SK-N-SH (cell line): ENCODE measurements at regions not wholly inside any gene's neighbourhood (a gene's known extent, or its start where the extent isn't known, plus 50 kb on each side); places are given as distances from the start of the nearest gene placed in this dataset.

Experiments
- CTCF ChIA-PET: fragments of 300-600, 350-600 bp; formaldehyde crosslinking; extraction: SDS; loops from one replicate; lab custom pipeline; 2021; lab: Yijun Ruan, JAX
- POLR2A ChIA-PET: fragments of 350-600 bp; sonication (Branson Sonifier 250); formaldehyde crosslinking; extraction: SDS; loops from one replicate; lab custom pipeline; 2020; ENCODE audit warnings: antibody characterized with exemption, inconsistent platforms; lab: Yijun Ruan, JAX
- DNase-seq: peaks from one replicate; pipeline ENCODE4 v3.0.0; 2012
- H2AFZ ChIP-seq: fragments of 200-600 bp; sonication (generic); 2 replicates; pipeline ENCODE4 v1.8.1; 2016; ENCODE audit warnings: antibody characterized with exemption, mild to moderate bottlenecking, low read depth
- H3F3A ChIP-seq: fragments of 200-600 bp; sonication (generic); replicated peaks from 2 replicates; pipeline ENCODE3; 2016; ENCODE audit warnings: antibody characterized with exemption, mild to moderate bottlenecking; ENCODE audit not compliant: insufficient read depth
- H3K27ac ChIP-seq, 2 experiments: fragments of 200-500 bp in 1 of 2; fragments of 200-600 bp in 1 of 2; sonication (Bioruptor generic) in 1 of 2; sonication (generic), shearing (Covaris generic) in 1 of 2; 2 replicates each; pipeline versions ENCODE4 v1.5.1 to v1.6.1; 2014 to 2016; ENCODE audit warnings: low read depth in 2 of 2, inconsistent platforms in 1 of 2, low read length in 1 of 2, mild to moderate bottlenecking in 1 of 2, mixed read lengths in 1 of 2
- H3K27me3 ChIP-seq: fragments of 200-600 bp; sonication (generic), shearing (Covaris generic); 2 replicates; pipeline ENCODE4 v1.6.1; 2016; ENCODE audit warnings: mixed run types; ENCODE audit not compliant: insufficient read depth
- H3K36me3 ChIP-seq, 2 experiments: fragments of 200-500 bp in 1 of 2; fragments of 200-600 bp in 1 of 2; sonication (Bioruptor generic) in 1 of 2; sonication (generic) in 1 of 2; replicated peaks in 1 of 2; 2 replicates each; pipeline versions ENCODE3 to v1.5.1; 2014 to 2016; ENCODE audit warnings: low read length in 1 of 2, mild to moderate bottlenecking in 1 of 2; ENCODE audit not compliant: insufficient read depth in 2 of 2, control insufficient read depth in 1 of 2
- H3K4me1 ChIP-seq, 2 experiments: fragments of 200-500 bp in 1 of 2; fragments of 200-600 bp in 1 of 2; sonication (Bioruptor generic) in 1 of 2; sonication (generic), shearing (Covaris generic) in 1 of 2; 2 replicates each; pipeline versions ENCODE4 v1.5.1 to v1.6.1; 2014 to 2016; ENCODE audit warnings: low read depth in 1 of 2, low read length in 1 of 2, mixed run types in 1 of 2; ENCODE audit not compliant: insufficient read depth in 2 of 2, control insufficient read depth in 1 of 2
- H3K4me2 ChIP-seq: fragments of 200-600 bp; sonication (generic), shearing (Covaris generic); 2 replicates; pipeline ENCODE4 v1.6.1; 2017; ENCODE audit warnings: mixed run types
- H3K4me3 ChIP-seq, 2 experiments: fragments of 200-500 bp in 1 of 2; fragments of 200-600 bp in 1 of 2; sonication (Bioruptor generic) in 1 of 2; sonication (generic), shearing (Covaris generic) in 1 of 2; 2 replicates each; pipeline versions ENCODE4 v1.5.1 to v1.8.1; 2014 to 2016; ENCODE audit warnings: low read depth in 2 of 2, inconsistent platforms in 1 of 2, low read length in 1 of 2, mild to moderate bottlenecking in 1 of 2, mixed read lengths in 1 of 2, moderate library complexity in 1 of 2
- H3K79me2 ChIP-seq: fragments of 200-600 bp; sonication (generic); 2 replicates; pipeline ENCODE4 v1.8.1; 2017; ENCODE audit warnings: mild to moderate bottlenecking; ENCODE audit not compliant: insufficient read depth
- H3K9ac ChIP-seq: fragments of 200-600 bp; sonication (generic); 2 replicates; pipeline ENCODE4 v1.6.1; 2017; ENCODE audit warnings: mixed run types
- H3K9me2 ChIP-seq: fragments of 200-600 bp; sonication (generic); 2 replicates; pipeline ENCODE4 v1.6.1; 2017; ENCODE audit warnings: mixed run types
- H3K9me3 ChIP-seq: fragments of 200-600 bp; sonication (generic); 2 replicates; pipeline ENCODE4 v1.6.1; 2017; ENCODE audit warnings: mixed run types, mild to moderate bottlenecking, moderate library complexity
- H4K20me1 ChIP-seq: fragments of 200-600 bp; sonication (generic); 2 replicates; pipeline ENCODE4 v1.6.1; 2017; ENCODE audit warnings: mild to moderate bottlenecking, mixed run types; ENCODE audit not compliant: insufficient read depth
- CHD2 ChIP-seq: fragments of 150-350 bp; IDR thresholded peaks from 2 replicates; pipeline ENCODE4 v1.6.1; 2018; ENCODE audit warnings: low read length; ENCODE audit not compliant: partially characterized antibody
- FOXJ3 ChIP-seq: sonication (generic); formaldehyde crosslinking; IDR thresholded peaks from 2 replicates; pipeline ENCODE4 v1.5.1; 2020; ENCODE audit warnings: mild to moderate bottlenecking, missing genetic modification reagents
- GABPA ChIP-seq: IDR thresholded peaks from 2 replicates; pipeline ENCODE4 v1.4.0; 2012; ENCODE audit warnings: low read depth, mild to moderate bottlenecking
- GATA2 ChIP-seq: sonication (generic); formaldehyde crosslinking; IDR thresholded peaks from 2 replicates; pipeline ENCODE4 v1.5.0; 2020; ENCODE audit warnings: mild to moderate bottlenecking, missing genetic modification reagents
- IRF3 ChIP-seq: fragments of 150-350 bp; IDR thresholded peaks from 2 replicates; pipeline ENCODE4 v1.6.1; 2016; ENCODE audit warnings: mild to moderate bottlenecking, low read depth, low read length
- MXI1 ChIP-seq: IDR thresholded peaks from 2 replicates; pipeline ENCODE4 v1.6.1; 2012; ENCODE audit warnings: mild to moderate bottlenecking, low read depth, low read length, improper control_type of control experiment
- POLR2AphosphoS5 ChIP-seq: IDR thresholded peaks from 2 replicates; pipeline ENCODE4 v1.6.1; 2012; ENCODE audit warnings: low read depth, low read length
- RCOR1 ChIP-seq: fragments of 150-350 bp; IDR thresholded peaks from 2 replicates; pipeline ENCODE4 v1.6.1; 2017; ENCODE audit warnings: antibody characterized with exemption, low read length
- SIN3A ChIP-seq: IDR thresholded peaks from 2 replicates; pipeline ENCODE4 v1.6.1; 2012; ENCODE audit warnings: low read depth, mild to moderate bottlenecking, low read length, moderate library complexity, borderline replicate concordance
- TAF1 ChIP-seq: IDR thresholded peaks from 2 replicates; pipeline ENCODE4 v1.6.1; 2012; ENCODE audit warnings: low read depth, mild to moderate bottlenecking, low read length, moderate library complexity, borderline replicate concordance
- USF1 ChIP-seq: IDR thresholded peaks from 2 replicates; pipeline ENCODE4 v1.4.0; 2012; ENCODE audit warnings: low read depth, borderline replicate concordance
- USF2 ChIP-seq: fragments of 150-350 bp; IDR thresholded peaks from 2 replicates; pipeline ENCODE4 v1.6.1; 2017; ENCODE audit warnings: antibody characterized with exemption, low read length, low read depth, borderline replicate concordance
- YY1 ChIP-seq: IDR thresholded peaks from 2 replicates; pipeline ENCODE4 v1.4.0; 2012; ENCODE audit warnings: low read depth, mild to moderate bottlenecking
- WGBS: methylation state at CpG from one replicate; pipeline ENCODE4 v1.1.6; 2017; ENCODE audit warnings: low lambda C conversion rate; 5-methylcytosine and 5-hydroxymethylcytosine counted together
- TF ChIP-seq, protein P1 (sequence below): fragments of 200-600 bp; sonication (generic); IDR thresholded peaks from 2 replicates; pipeline ENCODE4 v1.6.1; 2017; ENCODE audit warnings: antibody characterized with exemption, mild to moderate bottlenecking, moderate library complexity

- H3K79me2 ChIP-seq = no peaks in the 10 kb centered on the region
Observed at GRCh38 chrX:124820738-124821137, 474.4 kb downstream of the SH2D1A start.

DNA sequence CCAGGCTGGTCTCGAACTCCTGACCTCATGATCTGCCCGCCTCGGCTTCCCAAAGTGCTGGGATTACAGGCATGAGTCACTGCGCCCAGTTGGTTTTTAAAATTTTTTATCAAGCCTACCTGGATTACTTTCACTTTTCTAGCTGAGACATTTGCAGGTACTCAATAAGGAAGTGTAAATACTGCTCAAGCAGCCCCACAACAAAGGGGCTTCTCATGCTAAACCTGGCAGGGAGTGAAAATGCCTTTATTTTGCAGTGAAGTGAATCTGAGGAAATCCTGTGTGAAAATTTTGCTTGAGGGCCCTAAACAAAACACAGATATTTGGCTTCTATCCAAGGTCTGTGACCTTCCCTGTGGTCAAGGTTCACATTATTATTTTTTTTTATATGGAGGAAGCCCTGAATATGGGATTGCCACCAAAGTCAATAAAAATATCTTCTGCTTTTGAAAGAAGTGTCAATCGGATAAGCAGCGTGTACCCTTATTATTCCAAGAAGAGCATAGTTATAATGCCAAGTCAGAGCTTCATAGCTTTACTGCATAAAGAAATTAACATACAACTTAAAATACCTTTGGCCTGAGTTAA, 481.0 kb downstream of the SH2D1A start:
- WGBS = 49% methylated on average over 6 of the region's 6 CpGs
- no peak for TF ChIP-seq TAF1
- TF ChIP-seq CHD2 = no peak
- TF ChIP-seq, protein P1, sequence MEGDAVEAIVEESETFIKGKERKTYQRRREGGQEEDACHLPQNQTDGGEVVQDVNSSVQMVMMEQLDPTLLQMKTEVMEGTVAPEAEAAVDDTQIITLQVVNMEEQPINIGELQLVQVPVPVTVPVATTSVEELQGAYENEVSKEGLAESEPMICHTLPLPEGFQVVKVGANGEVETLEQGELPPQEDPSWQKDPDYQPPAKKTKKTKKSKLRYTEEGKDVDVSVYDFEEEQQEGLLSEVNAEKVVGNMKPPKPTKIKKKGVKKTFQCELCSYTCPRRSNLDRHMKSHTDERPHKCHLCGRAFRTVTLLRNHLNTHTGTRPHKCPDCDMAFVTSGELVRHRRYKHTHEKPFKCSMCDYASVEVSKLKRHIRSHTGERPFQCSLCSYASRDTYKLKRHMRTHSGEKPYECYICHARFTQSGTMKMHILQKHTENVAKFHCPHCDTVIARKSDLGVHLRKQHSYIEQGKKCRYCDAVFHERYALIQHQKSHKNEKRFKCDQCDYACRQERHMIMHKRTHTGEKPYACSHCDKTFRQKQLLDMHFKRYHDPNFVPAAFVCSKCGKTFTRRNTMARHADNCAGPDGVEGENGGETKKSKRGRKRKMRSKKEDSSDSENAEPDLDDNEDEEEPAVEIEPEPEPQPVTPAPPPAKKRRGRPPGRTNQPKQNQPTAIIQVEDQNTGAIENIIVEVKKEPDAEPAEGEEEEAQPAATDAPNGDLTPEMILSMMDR = no peak
- TF ChIP-seq MXI1 = no peak
- no peak for TF ChIP-seq GABPA
- TF ChIP-seq GATA2 (CRISPR knock-in tag) = no peak
- TF ChIP-seq RCOR1 = no peak
- TF ChIP-seq USF2 = no peak
- no peak for TF ChIP-seq POLR2AphosphoS5
- no peak for TF ChIP-seq IRF3
- TF ChIP-seq FOXJ3 = no peak
- TF ChIP-seq, all 33 proteins: peak for 0
- Histone ChIP-seq H3K79me2 (no peaks in the 10 kb centered on the region), H3K4me2 (no peak overlapping the region), H4K20me1 (no peaks in the 10 kb centered on the region), H3K4me3 (no peak overlapping the region), H3K9me3 (no peaks in the 10 kb centered on the region), H3K27me3 (no peaks in the 10 kb centered on the region; the same call in 1 of the 2 replicates), H3K4me1 (no peaks in the 10 kb centered on the region), H3K9ac (no peak overlapping the region), H3F3A (no peaks in the 10 kb centered on the region), H3K27ac (no peak overlapping the region), H3K36me3 (no peaks in the 10 kb centered on the region), H3K9me2 (no peaks in the 10 kb centered on the region), H2AFZ (no peak overlapping the region)
- ChIA-PET CTCF (no interaction called here), POLR2A (no interaction called here)
- no peak for DNase-seq

More at GRCh38 chrX:124820738-124821137, 474.4 kb downstream of the SH2D1A start:
- Histone ChIP-seq H3K27ac (no peak overlapping the region), H3K4me2 (no peak overlapping the region), H3K27me3 (no peaks in the 10 kb centered on the region), H3K4me3 (no peak overlapping the region), H3K4me1 (no peaks in the 10 kb centered on the region), H3K9ac (no peak overlapping the region), H2AFZ (no peak overlapping the region), H3K9me2 (no peaks in the 10 kb centered on the region), H4K20me1 (no peaks in the 10 kb centered on the region), H3K9me3 (no peaks in the 10 kb centered on the region), H3F3A (peaks cover 3% of the 10 kb centered on the region), H3K36me3 (no peaks in the 10 kb centered on the region)
- no peak for DNase-seq
- POLR2A ChIA-PET = no interaction called here
- WGBS = 64% methylated on average over 1 of the region's 1 CpG
- CTCF ChIA-PET = no interaction called here
- TF ChIP-seq YY1 = no peak
- TF ChIP-seq SIN3A = no peak
- no peak for TF ChIP-seq IRF3
- TF ChIP-seq, protein P1 = no peak
- TF ChIP-seq RCOR1 = no peak
- TF ChIP-seq USF1 = no peak
